Ishikawa (cell line): ENCODE measurements at regions not wholly inside any gene's neighbourhood (a gene's known extent, or its start where the extent isn't known, plus 50 kb on each side); places are given as distances from the start of the nearest gene placed in this dataset.

Source experiments
- CEBPB ChIP-seq: IDR thresholded peaks from 2 replicates; pipeline ENCODE4 v1.6.1; 2012
- CREB1 ChIP-seq: IDR thresholded peaks from 2 replicates; pipeline ENCODE4 v1.6.1; 2012; ENCODE audit warnings: low read depth
- EGR1 ChIP-seq: IDR thresholded peaks from 2 replicates; pipeline ENCODE4 v1.6.1; 2012
- EP300 ChIP-seq: IDR thresholded peaks from 2 replicates; pipeline ENCODE4 v1.6.1; 2012; ENCODE audit warnings: borderline replicate concordance
- FOXM1 ChIP-seq: IDR thresholded peaks from 2 replicates; pipeline ENCODE4 v1.6.1; 2012; ENCODE audit warnings: low read depth, borderline replicate concordance
- MAX ChIP-seq: IDR thresholded peaks from 2 replicates; pipeline ENCODE4 v1.6.1; 2012
- NFIC ChIP-seq: IDR thresholded peaks from 2 replicates; pipeline ENCODE4 v1.6.1; 2012
- RAD21 ChIP-seq: IDR thresholded peaks from 2 replicates; pipeline ENCODE4 v1.6.1; 2012; ENCODE audit warnings: low read depth
- TAF1 ChIP-seq: IDR thresholded peaks from 2 replicates; pipeline ENCODE4 v1.6.1; 2012; ENCODE audit warnings: low read depth, mild to moderate bottlenecking
- TCF12 ChIP-seq: IDR thresholded peaks from 2 replicates; pipeline ENCODE4 v1.6.1; 2012; ENCODE audit warnings: low read depth
- TEAD4 ChIP-seq: IDR thresholded peaks from 2 replicates; pipeline ENCODE4 v1.6.1; 2012
- USF1 ChIP-seq: IDR thresholded peaks from 2 replicates; pipeline ENCODE4 v1.6.1; 2012
- YY1 ChIP-seq: IDR thresholded peaks from 2 replicates; pipeline ENCODE4 v1.6.1; 2012; ENCODE audit warnings: low read depth
- ZBTB7A ChIP-seq: IDR thresholded peaks from 2 replicates; pipeline ENCODE4 v1.6.1; 2012; ENCODE audit warnings: low read depth
- TF ChIP-seq, protein P1 (sequence below): IDR thresholded peaks from 2 replicates; pipeline ENCODE4 v1.6.1; 2012; ENCODE audit warnings: low read depth, mild to moderate bottlenecking

DNA sequence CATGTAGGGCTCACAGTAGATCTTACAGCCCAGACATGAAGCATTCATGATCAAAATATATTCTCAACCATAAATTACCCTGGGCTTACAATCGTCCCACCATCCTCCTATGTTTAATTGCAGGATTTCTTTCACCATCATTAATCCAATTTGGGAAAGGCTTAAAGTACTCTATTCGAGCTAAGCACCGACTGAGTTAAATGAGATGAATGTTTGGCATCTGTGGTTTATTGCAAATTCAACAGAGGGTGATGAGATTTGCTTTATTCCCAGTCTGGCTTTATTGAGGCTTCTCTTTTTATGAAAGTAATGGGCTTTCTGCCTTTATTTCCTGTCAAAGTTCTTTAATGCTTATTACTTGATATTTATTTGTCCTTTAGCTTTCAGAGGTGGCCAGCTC, 159.0 kb downstream of the METTL4 start:
- TF ChIP-seq CEBPB (no peak), YY1 (no peak), FOXM1 (no peak), CREB1 (no peak), USF1 (no peak), TAF1 (no peak), TCF12 (no peak), ZBTB7A (no peak), EP300 (no peak), NFIC (no peak)
- TF ChIP-seq, protein P1, sequence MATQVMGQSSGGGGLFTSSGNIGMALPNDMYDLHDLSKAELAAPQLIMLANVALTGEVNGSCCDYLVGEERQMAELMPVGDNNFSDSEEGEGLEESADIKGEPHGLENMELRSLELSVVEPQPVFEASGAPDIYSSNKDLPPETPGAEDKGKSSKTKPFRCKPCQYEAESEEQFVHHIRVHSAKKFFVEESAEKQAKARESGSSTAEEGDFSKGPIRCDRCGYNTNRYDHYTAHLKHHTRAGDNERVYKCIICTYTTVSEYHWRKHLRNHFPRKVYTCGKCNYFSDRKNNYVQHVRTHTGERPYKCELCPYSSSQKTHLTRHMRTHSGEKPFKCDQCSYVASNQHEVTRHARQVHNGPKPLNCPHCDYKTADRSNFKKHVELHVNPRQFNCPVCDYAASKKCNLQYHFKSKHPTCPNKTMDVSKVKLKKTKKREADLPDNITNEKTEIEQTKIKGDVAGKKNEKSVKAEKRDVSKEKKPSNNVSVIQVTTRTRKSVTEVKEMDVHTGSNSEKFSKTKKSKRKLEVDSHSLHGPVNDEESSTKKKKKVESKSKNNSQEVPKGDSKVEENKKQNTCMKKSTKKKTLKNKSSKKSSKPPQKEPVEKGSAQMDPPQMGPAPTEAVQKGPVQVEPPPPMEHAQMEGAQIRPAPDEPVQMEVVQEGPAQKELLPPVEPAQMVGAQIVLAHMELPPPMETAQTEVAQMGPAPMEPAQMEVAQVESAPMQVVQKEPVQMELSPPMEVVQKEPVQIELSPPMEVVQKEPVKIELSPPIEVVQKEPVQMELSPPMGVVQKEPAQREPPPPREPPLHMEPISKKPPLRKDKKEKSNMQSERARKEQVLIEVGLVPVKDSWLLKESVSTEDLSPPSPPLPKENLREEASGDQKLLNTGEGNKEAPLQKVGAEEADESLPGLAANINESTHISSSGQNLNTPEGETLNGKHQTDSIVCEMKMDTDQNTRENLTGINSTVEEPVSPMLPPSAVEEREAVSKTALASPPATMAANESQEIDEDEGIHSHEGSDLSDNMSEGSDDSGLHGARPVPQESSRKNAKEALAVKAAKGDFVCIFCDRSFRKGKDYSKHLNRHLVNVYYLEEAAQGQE: no peak

GRCh38 chr18:2412996-2413751, 158.1 kb downstream of the METTL4 start:
- TF ChIP-seq NFIC: no peak
- no peak for TF ChIP-seq CREB1
- no peak for TF ChIP-seq TCF12
- TF ChIP-seq, protein P1: no peak
- no peak for TF ChIP-seq YY1
- TF ChIP-seq RAD21: no peak
- no peak for TF ChIP-seq USF1
- TF ChIP-seq TAF1: no peak

DNA sequence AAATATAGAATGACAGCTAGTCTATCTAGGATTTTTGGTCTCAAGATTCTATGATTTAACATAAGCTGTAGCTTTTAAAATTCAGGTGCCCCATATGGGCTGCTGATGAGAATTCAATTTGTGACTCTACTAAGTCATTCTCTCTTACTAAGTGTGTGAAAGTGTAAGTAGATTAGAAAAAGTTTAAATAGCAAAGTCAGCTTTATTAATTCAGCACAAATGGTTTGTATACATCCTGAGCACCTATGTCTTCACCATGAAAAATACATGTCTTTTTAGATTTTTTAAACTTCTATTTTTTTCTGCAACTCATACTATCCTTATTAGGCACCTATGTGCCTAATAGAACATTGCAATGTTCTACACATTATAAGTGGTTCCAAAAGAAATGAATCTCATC, 157.1 kb downstream of the METTL4 start:
- no peak for TF ChIP-seq TAF1
- TF ChIP-seq MAX: no peak
- TF ChIP-seq EP300: no peak
- no peak for TF ChIP-seq USF1
- TF ChIP-seq, protein P1: no peak
- no peak for TF ChIP-seq EGR1
- no peak for TF ChIP-seq RAD21
- TF ChIP-seq CEBPB: no peak
- no peak for TF ChIP-seq CREB1
- TF ChIP-seq TCF12: no peak
- TF ChIP-seq ZBTB7A: no peak

DNA sequence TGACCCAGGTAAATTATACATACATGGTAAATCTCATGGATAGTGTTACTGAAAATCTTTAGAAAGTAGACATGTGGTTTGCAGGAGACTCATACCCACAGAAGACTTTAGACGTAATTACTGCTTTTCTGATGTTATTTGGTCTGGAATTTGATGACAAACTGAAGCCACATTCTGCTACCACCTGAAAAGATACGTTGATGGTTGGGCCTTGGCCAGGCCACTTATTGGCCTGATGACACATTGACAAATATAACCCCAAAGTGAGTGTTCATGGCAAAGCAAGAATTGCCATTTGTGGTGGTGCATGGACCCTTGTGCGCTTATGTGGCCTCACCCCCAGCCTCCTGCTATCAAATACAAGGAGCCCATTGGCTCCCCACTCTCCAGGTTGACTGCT, 155.6 kb downstream of the METTL4 start:
- TF ChIP-seq YY1: no peak
- TF ChIP-seq FOXM1: no peak
- no peak for TF ChIP-seq USF1
- no peak for TF ChIP-seq EP300
- TF ChIP-seq TAF1: no peak
- no peak for TF ChIP-seq ZBTB7A
- TF ChIP-seq MAX: no peak
- no peak for TF ChIP-seq CEBPB
- TF ChIP-seq CREB1: no peak
- no peak for TF ChIP-seq EGR1
- no peak for TF ChIP-seq TEAD4
- TF ChIP-seq, protein P1: no peak
- no peak for TF ChIP-seq RAD21
- no peak for TF ChIP-seq NFIC
- no peak for TF ChIP-seq TCF12
